ENCODE measurements at regions not wholly inside any gene's neighbourhood (a gene's known extent, or its start where the extent isn't known, plus 50 kb on each side); places are given as distances from the start of the nearest gene placed in this dataset.

- TF ChIP-seq CTCF (IDR thresholded peaks at IDR 0.05), result no peak
- TF ChIP-seq POLR2A (IDR thresholded peaks at IDR 0.05), result no peak
Observed at GRCh38 chr20:9015984-9016324, 52.9 kb upstream of the PLCB4 start.

All from uterus (tissue), 2 donors.